ENCODE measurements at regions not wholly inside any gene's neighbourhood (a gene's known extent, or its start where the extent isn't known, plus 50 kb on each side); places are given as distances from the start of the nearest gene placed in this dataset.

- TF ChIP-seq CTCF (IDR thresholded peaks at IDR 0.05) = no peak
- TF ChIP-seq EZH2 (IDR thresholded peaks at IDR 0.05; ENCODE audit: borderline replicate concordance, insufficient read depth, low read depth, low read length, poor library complexity, severe bottlenecking) = no peak
These were observed 93.0 kb upstream of the C2CD4B start for GRCh38 chr15:62257996-62258521.

Data from B cell (primary cell).